Fibroblast of lung (primary cell): ENCODE measurements at regions not wholly inside any gene's neighbourhood (a gene's known extent, or its start where the extent isn't known, plus 50 kb on each side); places are given as distances from the start of the nearest gene placed in this dataset.

Experiments used
- DNase-seq, 2 donors: peaks; one replicate each; pipeline versions ENCODE4 v3.0.0 to v3.0.0-alpha.2; 2010; ENCODE audit warnings: low read depth in 2 of 2
- H2AFZ ChIP-seq: 2 replicates; pipeline ENCODE4 v1.5.1; 2012; ENCODE audit warnings: low read length, control low read depth, inconsistent platforms
- H3K27ac ChIP-seq: 2 replicates; pipeline ENCODE4 v1.5.1; 2011; ENCODE audit warnings: low read length, control low read depth; ENCODE audit not compliant: insufficient read depth
- H3K27me3 ChIP-seq: 2 replicates; pipeline ENCODE4 v1.5.1; 2011; ENCODE audit warnings: mild to moderate bottlenecking, low read length; ENCODE audit not compliant: control insufficient read depth, insufficient read depth
- H3K36me3 ChIP-seq: 2 replicates; pipeline ENCODE4 v1.5.1; 2011; ENCODE audit warnings: low read length; ENCODE audit not compliant: control insufficient read depth, insufficient read depth
- H3K4me1 ChIP-seq: 2 replicates; pipeline ENCODE4 v1.5.1; 2011; ENCODE audit warnings: low read length; ENCODE audit not compliant: control insufficient read depth, insufficient read depth; ENCODE audit errors: extremely low read depth
- H3K4me2 ChIP-seq: 2 replicates; pipeline ENCODE4 v1.5.1; 2011; ENCODE audit warnings: low read length, control low read depth; ENCODE audit not compliant: insufficient read depth; ENCODE audit errors: extremely low read depth
- H3K4me3 ChIP-seq, 4 experiments: fragments of 200-600 bp in 1 of 4; sonication (generic) in 1 of 4; replicated peaks in 1 of 4; 2 replicates each; pipeline ENCODE4 v1.5.1; 2011 to 2016; ENCODE audit warnings: low read length in 4 of 4, low read depth in 3 of 4, mild to moderate bottlenecking in 3 of 4, control low read depth in 2 of 4, inconsistent platforms in 1 of 4, mixed read lengths in 1 of 4; ENCODE audit not compliant: insufficient read depth in 1 of 4; ENCODE audit errors: control extremely low read depth in 1 of 4
- H3K79me2 ChIP-seq: 2 replicates; pipeline ENCODE4 v1.5.1; 2012; ENCODE audit warnings: mild to moderate bottlenecking, low read length, inconsistent platforms; ENCODE audit not compliant: control insufficient read depth, insufficient read depth
- H3K9ac ChIP-seq: 2 replicates; pipeline ENCODE4 v1.5.1; 2011; ENCODE audit warnings: mild to moderate bottlenecking, low read length, control low read depth; ENCODE audit not compliant: insufficient read depth
- H3K9me3 ChIP-seq: 2 replicates; pipeline ENCODE4 v1.5.1; 2012; ENCODE audit warnings: low read depth, low read length; ENCODE audit not compliant: control insufficient read depth, insufficient read depth
- H4K20me1 ChIP-seq: 2 replicates; pipeline ENCODE4 v1.5.1; 2011; ENCODE audit warnings: low read length; ENCODE audit not compliant: control insufficient read depth, insufficient read depth; ENCODE audit errors: extremely low read depth
- EZH2 ChIP-seq: IDR thresholded peaks from 2 replicates; pipeline ENCODE4 v1.5.1; 2012; ENCODE audit warnings: low read length, control low read depth, mild to moderate bottlenecking; ENCODE audit errors: missing control alignments
- TF ChIP-seq, protein P1 (sequence below), 2 donors: IDR thresholded peaks in 1 of 2; conservative IDR thresholded peaks in 1 of 2; 1 replicate in 1 of 2; 2 replicates in 1 of 2; pipeline ENCODE4 v1.5.1; 2011 to 2012; ENCODE audit warnings: low read length in 2 of 2, control low read depth in 1 of 2, inconsistent platforms in 1 of 2, low read depth in 1 of 2, mild to moderate bottlenecking in 1 of 2

DNA sequence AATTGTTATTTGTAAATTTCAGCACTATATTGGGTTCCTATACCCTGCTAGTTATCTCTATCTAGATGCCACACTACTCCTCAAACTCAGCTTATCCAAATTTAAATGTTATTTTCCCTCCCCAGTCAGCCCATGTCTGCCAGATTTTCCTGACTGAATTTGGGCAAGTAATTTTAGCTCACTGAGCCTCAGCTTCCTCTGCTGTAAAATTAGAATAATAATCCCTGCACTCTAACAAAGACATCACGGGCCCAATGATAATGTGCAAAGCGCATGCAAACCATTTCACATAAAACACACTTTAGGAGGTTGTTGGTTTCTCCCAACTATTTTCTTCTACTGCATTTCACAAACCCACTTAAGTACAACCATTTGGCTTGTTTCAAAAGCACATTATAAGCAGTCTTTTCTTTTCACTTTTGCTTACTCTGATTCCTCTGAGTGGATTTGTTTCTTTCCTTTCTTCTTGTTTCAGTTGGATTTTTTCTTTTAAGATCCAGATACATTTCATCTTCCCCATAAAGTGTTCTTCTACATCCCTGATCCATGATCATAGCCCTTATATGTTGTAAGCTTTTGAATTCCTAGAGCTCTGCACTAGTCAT lies 152.8 kb upstream of the DPT start:
- no peak overlapping the region for H2AFZ ChIP-seq
- H3K79me2 ChIP-seq: no peaks in the 10 kb centered on the region
- H4K20me1 ChIP-seq: no peaks in the 10 kb centered on the region
- no peak overlapping the region for H3K4me3 ChIP-seq
- no peaks in the 10 kb centered on the region for H3K9me3 ChIP-seq
- DNase-seq: no peak
- H3K27ac ChIP-seq: no peak overlapping the region
- H3K9ac ChIP-seq: no peak overlapping the region
- no peaks in the 10 kb centered on the region for H3K36me3 ChIP-seq
- TF ChIP-seq, protein P1, sequence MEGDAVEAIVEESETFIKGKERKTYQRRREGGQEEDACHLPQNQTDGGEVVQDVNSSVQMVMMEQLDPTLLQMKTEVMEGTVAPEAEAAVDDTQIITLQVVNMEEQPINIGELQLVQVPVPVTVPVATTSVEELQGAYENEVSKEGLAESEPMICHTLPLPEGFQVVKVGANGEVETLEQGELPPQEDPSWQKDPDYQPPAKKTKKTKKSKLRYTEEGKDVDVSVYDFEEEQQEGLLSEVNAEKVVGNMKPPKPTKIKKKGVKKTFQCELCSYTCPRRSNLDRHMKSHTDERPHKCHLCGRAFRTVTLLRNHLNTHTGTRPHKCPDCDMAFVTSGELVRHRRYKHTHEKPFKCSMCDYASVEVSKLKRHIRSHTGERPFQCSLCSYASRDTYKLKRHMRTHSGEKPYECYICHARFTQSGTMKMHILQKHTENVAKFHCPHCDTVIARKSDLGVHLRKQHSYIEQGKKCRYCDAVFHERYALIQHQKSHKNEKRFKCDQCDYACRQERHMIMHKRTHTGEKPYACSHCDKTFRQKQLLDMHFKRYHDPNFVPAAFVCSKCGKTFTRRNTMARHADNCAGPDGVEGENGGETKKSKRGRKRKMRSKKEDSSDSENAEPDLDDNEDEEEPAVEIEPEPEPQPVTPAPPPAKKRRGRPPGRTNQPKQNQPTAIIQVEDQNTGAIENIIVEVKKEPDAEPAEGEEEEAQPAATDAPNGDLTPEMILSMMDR (conservative IDR thresholded peaks at IDR 0.05 in 1 of 2, IDR thresholded peaks at IDR 0.05 in 1 of 2; ENCODE audit: low read depth in 1 of 2, low read length in 2 of 2): no peak
- TF ChIP-seq EZH2: no peak
- H3K27me3 ChIP-seq: no peaks in the 10 kb centered on the region
- no peaks in the 10 kb centered on the region for H3K4me1 ChIP-seq
- no peak overlapping the region for H3K4me2 ChIP-seq

DNA sequence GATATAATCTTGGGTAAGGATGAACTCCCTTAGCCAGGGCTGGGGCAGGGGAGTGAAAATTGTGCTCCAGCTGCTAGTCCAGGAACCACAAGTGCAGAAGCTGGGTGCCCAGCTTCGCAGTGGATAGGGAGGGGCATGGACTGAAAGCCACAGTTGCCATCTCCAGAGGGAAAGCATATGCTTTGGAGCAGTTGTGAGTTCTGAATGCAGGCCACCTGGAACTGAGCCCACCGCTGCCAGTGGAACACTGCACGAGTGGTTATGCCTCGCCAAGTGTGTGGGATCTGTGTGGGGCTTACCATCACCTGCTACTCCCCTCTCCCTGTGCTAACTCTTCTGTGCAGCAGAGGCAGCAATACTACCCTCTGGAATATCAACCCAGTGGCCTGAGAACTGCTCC lies 158.4 kb upstream of the DPT start:
- no peak overlapping the region for H3K9ac ChIP-seq
- TF ChIP-seq, protein P1 (conservative IDR thresholded peaks at IDR 0.05 in 1 of 2, IDR thresholded peaks at IDR 0.05 in 1 of 2; ENCODE audit: low read depth in 1 of 2, low read length in 2 of 2): no peak
- TF ChIP-seq EZH2: no peak
- no peaks in the 10 kb centered on the region for H3K79me2 ChIP-seq
- no peak overlapping the region for H3K4me2 ChIP-seq
- no peaks in the 10 kb centered on the region for H3K27me3 ChIP-seq
- H3K9me3 ChIP-seq: no peaks in the 10 kb centered on the region
- H3K36me3 ChIP-seq: no peaks in the 10 kb centered on the region
- DNase-seq: no peak
- no peak overlapping the region for H3K27ac ChIP-seq
- no peaks in the 10 kb centered on the region for H3K4me1 ChIP-seq
- no peak overlapping the region for H3K4me3 ChIP-seq
- H4K20me1 ChIP-seq: no peaks in the 10 kb centered on the region
- no peak overlapping the region for H2AFZ ChIP-seq

DNA sequence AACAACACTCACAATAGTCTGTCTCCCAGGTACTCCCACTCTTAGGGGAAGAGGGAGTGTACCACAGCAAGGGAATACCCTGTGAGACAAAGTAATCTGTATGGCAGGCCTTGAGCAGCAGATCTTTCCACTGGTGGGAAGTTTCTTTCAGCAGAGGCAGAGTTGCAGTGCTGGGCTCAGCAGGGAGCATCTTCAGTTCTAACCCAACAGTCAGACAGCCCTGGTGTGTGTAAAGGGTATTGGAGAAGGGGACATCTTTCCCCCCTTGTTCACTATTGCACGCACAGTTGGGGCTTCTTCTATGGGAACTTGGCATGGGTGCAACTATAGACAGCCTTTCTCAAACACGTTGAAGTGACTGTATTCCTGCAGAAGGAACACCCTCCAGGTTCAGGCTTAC lies 159.4 kb upstream of the DPT start:
- no peaks in the 10 kb centered on the region for H3K9me3 ChIP-seq
- H3K4me3 ChIP-seq: no peak overlapping the region
- no peaks in the 10 kb centered on the region for H3K36me3 ChIP-seq
- H3K9ac ChIP-seq: no peak overlapping the region
- H3K4me2 ChIP-seq: no peak overlapping the region
- no peaks in the 10 kb centered on the region for H3K79me2 ChIP-seq
- TF ChIP-seq, protein P1 (conservative IDR thresholded peaks at IDR 0.05 in 1 of 2, IDR thresholded peaks at IDR 0.05 in 1 of 2; ENCODE audit: low read depth in 1 of 2, low read length in 2 of 2): no peak
- no peak for TF ChIP-seq EZH2
- H3K4me1 ChIP-seq: no peaks in the 10 kb centered on the region
- H3K27ac ChIP-seq: no peak overlapping the region
- H3K27me3 ChIP-seq: no peaks in the 10 kb centered on the region
- H4K20me1 ChIP-seq: no peaks in the 10 kb centered on the region
- H2AFZ ChIP-seq: no peak overlapping the region
- DNase-seq: no peak
